CD4-positive, alpha-beta memory T cell (primary cell): ENCODE measurements at regions not wholly inside any gene's neighbourhood (a gene's known extent, or its start where the extent isn't known, plus 50 kb on each side); places are given as distances from the start of the nearest gene placed in this dataset.
A peak's percentile ranks its signal among the peaks of the same experiment; 100 is the strongest.

Experiments
- CTCF ChIA-PET: fragments of 350-600 bp; sonication (Branson Sonifier 250); formaldehyde crosslinking; loops from one replicate; lab custom pipeline; 2021; ENCODE audit warnings: inconsistent platforms; ENCODE audit not compliant: partially characterized antibody; lab: Charles Lee
- POLR2A ChIA-PET: fragments of 350-600 bp; sonication (Branson Sonifier 250); formaldehyde crosslinking; loops from one replicate; lab custom pipeline; 2021; ENCODE audit not compliant: partially characterized antibody; lab: Charles Lee
- DNase-seq, 5 donors: peaks; one replicate each; pipeline versions ENCODE4 v3.0.0 to v3.0.0-alpha.2; 2020 to 2022; ENCODE audit warnings: mixed read lengths in 1 of 5
- H3K27ac ChIP-seq: one replicate; pipeline ENCODE4 v1.7.0; 2013; ENCODE audit warnings: low read depth, low read length
- H3K27me3 ChIP-seq: 2 replicates; pipeline ENCODE4 v1.7.0; 2013; ENCODE audit warnings: mild to moderate bottlenecking, low read length, moderate library complexity; ENCODE audit not compliant: insufficient read depth
- H3K36me3 ChIP-seq: 2 replicates; pipeline ENCODE4 v1.7.0; 2013; ENCODE audit warnings: mild to moderate bottlenecking, low read length, moderate library complexity; ENCODE audit not compliant: insufficient read depth
- H3K4me1 ChIP-seq: 2 replicates; pipeline ENCODE4 v1.7.0; 2013; ENCODE audit warnings: mild to moderate bottlenecking, low read length, moderate library complexity; ENCODE audit not compliant: insufficient read depth
- H3K4me3 ChIP-seq, 2 donors: one replicate each; pipeline ENCODE4 v1.7.0; 2013; ENCODE audit warnings: low read length in 2 of 2, mild to moderate bottlenecking in 1 of 2
- H3K9me3 ChIP-seq, 2 donors: one replicate each; pipeline ENCODE4 v1.7.0; 2013; ENCODE audit warnings: low read length in 2 of 2, control low read depth in 1 of 2; ENCODE audit not compliant: control insufficient read depth in 1 of 2
- H3K27ac Mint-ChIP-seq, 7 donors: one replicate each; pipeline ENCODE4 v1.8.0; 2020 to 2021; ENCODE audit warnings: mixed read lengths in 7 of 7, mild to moderate bottlenecking in 6 of 7, inconsistent platforms in 3 of 7, moderate library complexity in 3 of 7
- H3K27me3 Mint-ChIP-seq, 2 donors: one replicate each; pipeline ENCODE4 v1.8.0; 2020 to 2021; ENCODE audit warnings: mixed read lengths in 2 of 2
- H3K36me3 Mint-ChIP-seq, 2 donors: one replicate each; pipeline ENCODE4 v1.8.0; 2020 to 2021; ENCODE audit warnings: mixed read lengths in 2 of 2, inconsistent platforms in 1 of 2, mild to moderate bottlenecking in 1 of 2
- H3K4me1 Mint-ChIP-seq, 4 donors: one replicate each; pipeline ENCODE4 v1.8.0; 2020 to 2021; ENCODE audit warnings: mixed read lengths in 4 of 4, mild to moderate bottlenecking in 1 of 4
- H3K4me3 Mint-ChIP-seq, 8 donors: one replicate each; pipeline ENCODE4 v1.8.0; 2020 to 2021; ENCODE audit warnings: mixed read lengths in 8 of 8, mild to moderate bottlenecking in 7 of 8, moderate library complexity in 6 of 8, inconsistent platforms in 3 of 8
- H3K9me3 Mint-ChIP-seq, 8 donors: one replicate each; pipeline ENCODE4 v1.8.0; 2020 to 2021; ENCODE audit warnings: mixed read lengths in 8 of 8, mild to moderate bottlenecking in 5 of 8, inconsistent platforms in 3 of 8, moderate library complexity in 1 of 8
- intact Hi-C: fragments of 100-400 bp; cut with micrococcal nuclease; formaldehyde crosslinking; loops from one replicate; pipeline ENCODE4 v1.15.1; 2023

- H3K27me3 Mint-ChIP-seq: no peaks in the 10 kb centered on the region
- H3K36me3 ChIP-seq: no peaks in the 10 kb centered on the region
- POLR2A ChIA-PET: no interaction called here
Measured at GRCh38 chr4:108529984-108530905, 90.1 kb upstream of the RPL34 start.

GRCh38 chr4:108529102-108529501, 91.3 kb upstream of the RPL34 start:
- ChIA-PET POLR2A (interaction anchor here (1.6 to 2.1 kb wide), 2 partner anchors 11 to 91 kb away, joined by 3 to 6 read pairs; partner anchors contain the start of gene RPL34), CTCF (interaction anchor here (1.2 to 2.3 kb wide), 4 partner anchors 8 to 43 kb away, joined by 3 to 10 read pairs (median 4); no protein-coding TSS in a partner anchor)
- no peak overlapping the region for H3K4me3 ChIP-seq
- H3K9me3 ChIP-seq: no peaks in the 10 kb centered on the region
- peak overlapping the region in 2 of 7 donors; percentile 24 to 44 for H3K27ac Mint-ChIP-seq
- intact Hi-C loops: no loop called here
- H3K4me1 Mint-ChIP-seq: peaks cover 38 to 84% (median 69%) of the 10 kb centered on the region in 4 donors
- no peak for DNase-seq
- no peak overlapping the region for H3K27ac ChIP-seq
- H3K9me3 Mint-ChIP-seq: peaks cover 0 to 20% (median 10%) of the 10 kb centered on the region in 8 donors
- H3K36me3 ChIP-seq: no peaks in the 10 kb centered on the region
- no peaks in the 10 kb centered on the region for H3K27me3 ChIP-seq
- H3K4me3 Mint-ChIP-seq: peak overlapping the region in 4 of 8 donors; percentile 3 to 43 (median 24)
- H3K36me3 Mint-ChIP-seq: peaks cover 0 to 13% of the 10 kb centered on the region in 2 donors
- H3K27me3 Mint-ChIP-seq: no peaks in the 10 kb centered on the region
- H3K4me1 ChIP-seq: peaks cover 67% of the 10 kb centered on the region

More at GRCh38 chr4:108529984-108530905, 90.1 kb upstream of the RPL34 start:
- Histone ChIP-seq H3K9me3 (no peaks in the 10 kb centered on the region), H3K4me3 (no peak overlapping the region), H3K27me3 (no peaks in the 10 kb centered on the region), H3K4me1 (peaks cover 67% of the 10 kb centered on the region), H3K27ac (no peak overlapping the region)
- Mint-ChIP-seq H3K36me3 (peaks cover 0 to 13% of the 10 kb centered on the region in 2 donors), H3K4me3 (peak overlapping the region in 1 of 8 donors; percentile 33), H3K9me3 (peaks cover 0 to 13% (median 6%) of the 10 kb centered on the region in 8 donors), H3K27ac (peak overlapping the region in 1 of 7 donors; percentile 34), H3K4me1 (peaks cover 39 to 86% (median 69%) of the 10 kb centered on the region in 4 donors)
- no peak for DNase-seq
- CTCF ChIA-PET: interaction anchor here (1.2 kb wide), 2 partner anchors 9 to 11 kb away, joined by 3 to 5 read pairs; no protein-coding TSS in a partner anchor
- intact Hi-C loops: no loop called here

- peak overlapping the region; percentile 62 to 77 (median 70) for H3K4me3 Mint-ChIP-seq
- no peaks in the 10 kb centered on the region for H3K27me3 Mint-ChIP-seq
- Histone ChIP-seq H3K27me3 (no peaks in the 10 kb centered on the region), H3K4me3 (peak overlapping the region in 1 of 2 donors; percentile 15), H3K27ac (no peak overlapping the region), H3K4me1 (peaks cover 58% of the 10 kb centered on the region), H3K36me3 (no peaks in the 10 kb centered on the region), H3K9me3 (no peaks in the 10 kb centered on the region)
- ChIA-PET CTCF (interaction anchor here (1.0 to 2.3 kb wide), 5 partner anchors 9 to 509 kb away, joined by 3 to 10 read pairs (median 3); no protein-coding TSS in a partner anchor), POLR2A (interaction anchor here (1.1 to 2.1 kb wide), 3 partner anchors 13 to 467 kb away, joined by 3 to 6 read pairs (median 3); partner anchors contain the start of gene RPL34)
- intact Hi-C loops: loop anchor here (2.0 kb wide), 1 partner anchor 45 kb away; no protein-coding TSS in a partner anchor
- peaks cover 0 to 20% (median 10%) of the 10 kb centered on the region in 8 donors for H3K9me3 Mint-ChIP-seq
- peaks cover 31 to 72% (median 57%) of the 10 kb centered on the region in 4 donors for H3K4me1 Mint-ChIP-seq
- peak in 4 of 5 donors; percentile 28 to 46 (median 40) for DNase-seq
- peaks cover 0 to 8% of the 10 kb centered on the region in 2 donors for H3K36me3 Mint-ChIP-seq
- peak overlapping the region; percentile 30 to 87 (median 66) for H3K27ac Mint-ChIP-seq
Measured at GRCh38 chr4:108527723-108528122, 92.7 kb upstream of the RPL34 start.

GRCh38 chr4:108520807-108521206, 99.6 kb upstream of the RPL34 start:
- no peak overlapping the region for H3K4me3 ChIP-seq
- H3K27me3 ChIP-seq: no peaks in the 10 kb centered on the region
- H3K4me3 Mint-ChIP-seq: no peak overlapping the region
- H3K9me3 Mint-ChIP-seq: peaks cover 0 to 13% (median 4%) of the 10 kb centered on the region in 8 donors
- peaks cover 16% of the 10 kb centered on the region for H3K4me1 ChIP-seq
- no peaks in the 10 kb centered on the region for H3K9me3 ChIP-seq
- intact Hi-C loops: no loop called here
- no peak overlapping the region for H3K27ac Mint-ChIP-seq
- H3K4me1 Mint-ChIP-seq: peaks cover 15 to 31% (median 25%) of the 10 kb centered on the region in 4 donors
- POLR2A ChIA-PET: no interaction called here
- DNase-seq: no peak
- no peak overlapping the region for H3K27ac ChIP-seq
- no peaks in the 10 kb centered on the region for H3K36me3 ChIP-seq
- H3K36me3 Mint-ChIP-seq: no peaks in the 10 kb centered on the region
- CTCF ChIA-PET: interaction anchor here (0.7 to 1.6 kb wide), 4 partner anchors 9 to 502 kb away, joined by 3 to 7 read pairs (median 4); no protein-coding TSS in a partner anchor
- H3K27me3 Mint-ChIP-seq: no peaks in the 10 kb centered on the region

GRCh38 chr4:108519911-108520601, 100.3 kb upstream of the RPL34 start:
- POLR2A ChIA-PET: no interaction called here
- Histone ChIP-seq H3K27ac (no peak overlapping the region), H3K4me3 (no peak overlapping the region), H3K36me3 (no peaks in the 10 kb centered on the region), H3K4me1 (peaks cover 16% of the 10 kb centered on the region), H3K27me3 (no peaks in the 10 kb centered on the region), H3K9me3 (no peaks in the 10 kb centered on the region)
- intact Hi-C loops: no loop called here
- CTCF ChIA-PET: interaction anchor here (0.7 to 1.6 kb wide), 3 partner anchors 20 to 501 kb away, joined by 3 to 7 read pairs (median 3); no protein-coding TSS in a partner anchor
- H3K36me3 Mint-ChIP-seq: no peaks in the 10 kb centered on the region
- peak overlapping the region in 4 of 7 donors; percentile 6 to 73 (median 35) for H3K27ac Mint-ChIP-seq
- no peaks in the 10 kb centered on the region for H3K27me3 Mint-ChIP-seq
- no peak for DNase-seq
- H3K9me3 Mint-ChIP-seq: peaks cover 0 to 6% (median 2%) of the 10 kb centered on the region in 8 donors
- H3K4me3 Mint-ChIP-seq: peak overlapping the region in 3 of 8 donors; percentile 1 to 45 (median 27)
- H3K4me1 Mint-ChIP-seq: peaks cover 15 to 31% (median 23%) of the 10 kb centered on the region in 4 donors

GRCh38 chr4:108519208-108519833, 101.1 kb upstream of the RPL34 start:
- CTCF ChIA-PET: interaction anchor here (1.1 to 1.6 kb wide), 3 partner anchors 9 to 53 kb away, joined by 3 to 7 read pairs (median 3); no protein-coding TSS in a partner anchor
- Mint-ChIP-seq H3K4me1 (peaks cover 14 to 31% (median 22%) of the 10 kb centered on the region in 4 donors), H3K36me3 (no peaks in the 10 kb centered on the region), H3K9me3 (no peaks in the 10 kb centered on the region), H3K4me3 (peak overlapping the region in 2 of 8 donors; percentile 1 to 27), H3K27ac (peak overlapping the region in 3 of 7 donors; percentile 0 to 73 (median 38)), H3K27me3 (no peaks in the 10 kb centered on the region)
- intact Hi-C loops: no loop called here
- H3K36me3 ChIP-seq: no peaks in the 10 kb centered on the region
- peaks cover 16% of the 10 kb centered on the region for H3K4me1 ChIP-seq
- no peaks in the 10 kb centered on the region for H3K9me3 ChIP-seq
- no peak for DNase-seq
- no peaks in the 10 kb centered on the region for H3K27me3 ChIP-seq
- no peak overlapping the region for H3K27ac ChIP-seq
- no peak overlapping the region for H3K4me3 ChIP-seq
- POLR2A ChIA-PET: no interaction called here
